ENCODE measurements at regions not wholly inside any gene's neighbourhood (a gene's known extent, or its start where the extent isn't known, plus 50 kb on each side); places are given as distances from the start of the nearest gene placed in this dataset.

DNA sequence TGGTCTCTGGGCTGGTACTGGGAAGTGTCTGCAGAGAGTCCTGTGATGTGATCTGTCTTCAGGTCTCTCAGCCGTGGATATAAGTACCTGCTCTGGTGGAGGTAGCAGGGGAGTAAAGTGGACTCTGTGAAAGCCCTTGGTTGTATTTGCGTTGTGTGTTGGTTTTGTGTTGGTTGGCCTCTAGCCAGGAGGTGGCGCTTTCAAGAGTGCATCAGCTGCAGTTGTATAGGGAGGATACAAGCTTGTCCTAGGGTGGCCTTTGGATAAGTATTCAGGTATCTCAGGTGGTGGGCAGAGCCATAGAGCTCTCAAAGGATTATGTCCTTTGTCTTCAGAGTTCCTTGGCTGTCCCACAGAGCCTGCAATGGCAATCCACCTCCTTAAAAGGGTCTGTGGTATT, 111.6 kb downstream of the MAGEB17 start:
- TF ChIP-seq, protein P1, sequence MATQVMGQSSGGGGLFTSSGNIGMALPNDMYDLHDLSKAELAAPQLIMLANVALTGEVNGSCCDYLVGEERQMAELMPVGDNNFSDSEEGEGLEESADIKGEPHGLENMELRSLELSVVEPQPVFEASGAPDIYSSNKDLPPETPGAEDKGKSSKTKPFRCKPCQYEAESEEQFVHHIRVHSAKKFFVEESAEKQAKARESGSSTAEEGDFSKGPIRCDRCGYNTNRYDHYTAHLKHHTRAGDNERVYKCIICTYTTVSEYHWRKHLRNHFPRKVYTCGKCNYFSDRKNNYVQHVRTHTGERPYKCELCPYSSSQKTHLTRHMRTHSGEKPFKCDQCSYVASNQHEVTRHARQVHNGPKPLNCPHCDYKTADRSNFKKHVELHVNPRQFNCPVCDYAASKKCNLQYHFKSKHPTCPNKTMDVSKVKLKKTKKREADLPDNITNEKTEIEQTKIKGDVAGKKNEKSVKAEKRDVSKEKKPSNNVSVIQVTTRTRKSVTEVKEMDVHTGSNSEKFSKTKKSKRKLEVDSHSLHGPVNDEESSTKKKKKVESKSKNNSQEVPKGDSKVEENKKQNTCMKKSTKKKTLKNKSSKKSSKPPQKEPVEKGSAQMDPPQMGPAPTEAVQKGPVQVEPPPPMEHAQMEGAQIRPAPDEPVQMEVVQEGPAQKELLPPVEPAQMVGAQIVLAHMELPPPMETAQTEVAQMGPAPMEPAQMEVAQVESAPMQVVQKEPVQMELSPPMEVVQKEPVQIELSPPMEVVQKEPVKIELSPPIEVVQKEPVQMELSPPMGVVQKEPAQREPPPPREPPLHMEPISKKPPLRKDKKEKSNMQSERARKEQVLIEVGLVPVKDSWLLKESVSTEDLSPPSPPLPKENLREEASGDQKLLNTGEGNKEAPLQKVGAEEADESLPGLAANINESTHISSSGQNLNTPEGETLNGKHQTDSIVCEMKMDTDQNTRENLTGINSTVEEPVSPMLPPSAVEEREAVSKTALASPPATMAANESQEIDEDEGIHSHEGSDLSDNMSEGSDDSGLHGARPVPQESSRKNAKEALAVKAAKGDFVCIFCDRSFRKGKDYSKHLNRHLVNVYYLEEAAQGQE (IDR thresholded peaks at IDR 0.05; ENCODE audit: low read depth, low read length) = no peak
- TF ChIP-seq POLR2A (IDR thresholded peaks at IDR 0.05; ENCODE audit: low read depth, low read length) (no peak), YY1 (IDR thresholded peaks at IDR 0.05; ENCODE audit: low read depth, low read length) (no peak), SMARCA5 (IDR thresholded peaks at IDR 0.05) (no peak), CTCF (IDR thresholded peaks at IDR 0.05 in 2 of 3, conservative IDR thresholded peaks at IDR 0.05 in 1 of 3; ENCODE audit: control insufficient read depth in 2 of 3, extremely low read depth in 1 of 3, insufficient read depth in 1 of 3, low read depth in 3 of 3, low read length in 3 of 3) (no peak), EP300 (IDR thresholded peaks at IDR 0.05; ENCODE audit: borderline replicate concordance in 1 of 2, control insufficient read depth in 1 of 2, low read depth in 2 of 2, low read length in 2 of 2) (no peak), RB1 (IDR thresholded peaks at IDR 0.05; ENCODE audit: borderline replicate concordance) (no peak)

Measured in GM12878 (cell line).